ENCODE measurements at regions not wholly inside any gene's neighbourhood (a gene's known extent, or its start where the extent isn't known, plus 50 kb on each side); places are given as distances from the start of the nearest gene placed in this dataset.

DNA sequence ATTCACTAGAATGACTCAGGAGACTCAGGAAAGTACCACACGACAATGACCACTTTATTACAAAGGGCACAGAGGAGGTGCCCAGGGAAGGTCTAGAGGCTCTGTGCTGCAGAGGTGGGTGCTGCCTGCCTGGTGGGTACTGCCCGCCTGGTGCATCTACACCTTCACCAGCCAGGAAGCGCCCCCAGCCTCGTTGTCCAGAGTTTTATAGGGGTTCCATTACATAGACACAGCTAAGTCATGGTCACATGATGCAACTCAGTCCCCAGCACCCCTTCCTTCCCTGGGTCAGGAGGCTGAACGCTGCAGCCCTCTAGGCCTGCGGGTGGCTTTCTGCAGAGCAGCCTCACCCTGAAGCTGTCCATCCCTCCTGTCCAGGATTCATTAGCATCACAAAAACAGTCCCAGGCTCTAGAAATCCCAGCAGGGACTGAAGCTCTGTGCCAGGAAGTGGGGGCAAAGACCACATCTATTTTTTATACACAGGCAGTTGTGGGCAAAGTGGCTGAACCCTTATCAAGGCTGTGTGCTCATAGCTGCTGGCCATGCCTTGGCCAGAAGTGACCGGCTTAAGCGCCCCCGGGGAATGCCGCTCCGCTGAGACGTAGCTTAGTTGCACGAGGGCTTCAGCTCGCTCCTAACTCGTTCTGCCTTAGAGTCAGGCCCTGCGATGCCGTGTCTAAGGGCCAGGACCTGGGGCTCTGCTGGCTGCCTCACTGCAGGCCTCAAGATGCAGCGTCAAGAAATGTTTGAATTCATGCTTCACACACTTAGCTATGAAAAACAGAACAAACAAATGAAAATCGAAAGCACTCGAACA, 219.0 kb downstream of the GLRX3 start:
- TF ChIP-seq, protein P1, sequence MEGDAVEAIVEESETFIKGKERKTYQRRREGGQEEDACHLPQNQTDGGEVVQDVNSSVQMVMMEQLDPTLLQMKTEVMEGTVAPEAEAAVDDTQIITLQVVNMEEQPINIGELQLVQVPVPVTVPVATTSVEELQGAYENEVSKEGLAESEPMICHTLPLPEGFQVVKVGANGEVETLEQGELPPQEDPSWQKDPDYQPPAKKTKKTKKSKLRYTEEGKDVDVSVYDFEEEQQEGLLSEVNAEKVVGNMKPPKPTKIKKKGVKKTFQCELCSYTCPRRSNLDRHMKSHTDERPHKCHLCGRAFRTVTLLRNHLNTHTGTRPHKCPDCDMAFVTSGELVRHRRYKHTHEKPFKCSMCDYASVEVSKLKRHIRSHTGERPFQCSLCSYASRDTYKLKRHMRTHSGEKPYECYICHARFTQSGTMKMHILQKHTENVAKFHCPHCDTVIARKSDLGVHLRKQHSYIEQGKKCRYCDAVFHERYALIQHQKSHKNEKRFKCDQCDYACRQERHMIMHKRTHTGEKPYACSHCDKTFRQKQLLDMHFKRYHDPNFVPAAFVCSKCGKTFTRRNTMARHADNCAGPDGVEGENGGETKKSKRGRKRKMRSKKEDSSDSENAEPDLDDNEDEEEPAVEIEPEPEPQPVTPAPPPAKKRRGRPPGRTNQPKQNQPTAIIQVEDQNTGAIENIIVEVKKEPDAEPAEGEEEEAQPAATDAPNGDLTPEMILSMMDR (conservative IDR thresholded peaks at IDR 0.05; ENCODE audit: low read depth, low read length) = no peak
- no peak for TF ChIP-seq MAFK (IDR thresholded peaks at IDR 0.05; ENCODE audit: low read depth, low read length)
- TF ChIP-seq RCOR1 (IDR thresholded peaks at IDR 0.05; ENCODE audit: insufficient replicate concordance, low read length) = no peak
- TF ChIP-seq MXI1 (IDR thresholded peaks at IDR 0.05; ENCODE audit: borderline replicate concordance, low read depth, low read length) = no peak
- TF ChIP-seq SMC3 (IDR thresholded peaks at IDR 0.05; ENCODE audit: low read depth, low read length) = no peak
- no peak for TF ChIP-seq FOS (IDR thresholded peaks at IDR 0.05; ENCODE audit: low read depth, low read length)
- TF ChIP-seq RAD21 (IDR thresholded peaks at IDR 0.05; ENCODE audit: low read length) = no peak
- no peak for TF ChIP-seq POLR2A (IDR thresholded peaks at IDR 0.05; ENCODE audit: low read depth, low read length)
- no peak for TF ChIP-seq RFX5 (IDR thresholded peaks at IDR 0.05; ENCODE audit: low read depth, low read length)
- TF ChIP-seq BHLHE40 (IDR thresholded peaks at IDR 0.05; ENCODE audit: low read depth, low read length) = no peak
- TF ChIP-seq CEBPB (IDR thresholded peaks at IDR 0.05; ENCODE audit: low read depth, low read length) = no peak
